GM12878 (cell line): ENCODE measurements at regions not wholly inside any gene's neighbourhood (a gene's known extent, or its start where the extent isn't known, plus 50 kb on each side); places are given as distances from the start of the nearest gene placed in this dataset.

ENCODE experiments used
- ATAC-seq: fragments of 200-7000 bp; cut with Tn5 transposase; 3 replicates; pipeline ENCODE4 v1.9.1; 2020; ENCODE audit warnings: mild to moderate bottlenecking, moderate library complexity
- BruUV-seq: library from RNA; stranded (reverse); fragments of 400-500 nt; replicated peaks from 2 replicates; lab custom pipeline; 2021; lab: Mats Ljungman, UMichigan
- CTCF ChIA-PET: fragments of 300-600 bp; sonication (Branson Sonifier 250); formaldehyde crosslinking; extraction: SDS; loops from one replicate; lab custom pipeline; 2021; ENCODE audit warnings: inconsistent platforms; lab: Yijun Ruan, JAX
- POLR2A ChIA-PET: fragments of 350-600 bp; formaldehyde crosslinking; extraction: SDS; loops from one replicate; lab custom pipeline; 2021; ENCODE audit warnings: inconsistent platforms; lab: Charles Lee
- RAD21 ChIA-PET: fragments of 300-600 bp; sonication (Branson Sonifier 250); formaldehyde crosslinking; loops from one replicate; lab custom pipeline; 2023; ENCODE audit warnings: antibody characterized with exemption; ENCODE audit not compliant: unreplicated experiment; lab: Charles Lee
- SMC1A ChIA-PET: fragments of 300-600 bp; sonication (Branson Sonifier 250); formaldehyde crosslinking; loops from one replicate; lab custom pipeline; 2023; ENCODE audit not compliant: unreplicated experiment, uncharacterized antibody; lab: Charles Lee
- DNase-seq: peaks from one replicate; pipeline ENCODE4 v3.0.0-alpha.2; 2011; ENCODE audit warnings: low read depth, low spot score
- FAIRE-seq: peaks from 3 replicates; lab custom pipeline; 2011; peaks lifted over from hg19 to GRCh38; lab: Jason Lieb, UNC
- H2AFZ ChIP-seq: 2 replicates; pipeline ENCODE4 v1.6.0; 2011; ENCODE audit warnings: low read depth, low read length, control low read depth; ENCODE audit not compliant: control insufficient read depth
- H3K27ac ChIP-seq: 2 replicates; pipeline ENCODE4 v1.5.1; 2011; ENCODE audit warnings: control low read depth; ENCODE audit not compliant: control insufficient read depth, insufficient read depth
- H3K27me3 ChIP-seq, 2 experiments: replicated peaks in 1 of 2; 2 replicates each; pipeline versions ENCODE4 v1.6.0 to v1.6.1; 2011; ENCODE audit warnings: low read length in 1 of 2; ENCODE audit not compliant: control insufficient read depth in 2 of 2, insufficient read depth in 2 of 2
- H3K36me3 ChIP-seq, 2 experiments: 2 replicates each; pipeline ENCODE4 v1.5.1; 2011; ENCODE audit warnings: low read length in 1 of 2; ENCODE audit not compliant: control insufficient read depth in 2 of 2, insufficient read depth in 2 of 2
- H3K4me1 ChIP-seq: 2 replicates; pipeline ENCODE4 v1.6.1; 2011; ENCODE audit warnings: mild to moderate bottlenecking, low read length, moderate library complexity, mixed read lengths; ENCODE audit not compliant: control insufficient read depth, insufficient read depth
- H3K4me2 ChIP-seq: 2 replicates; pipeline ENCODE4 v1.6.0; 2011; ENCODE audit warnings: control low read depth; ENCODE audit not compliant: control insufficient read depth, insufficient read depth
- H3K4me3 ChIP-seq: fragments of 200-600 bp; sonication (generic); 2 replicates; pipeline ENCODE4 v1.5.1; 2016
- H3K79me2 ChIP-seq: 2 replicates; pipeline ENCODE4 v1.6.0; 2011; ENCODE audit warnings: low read length; ENCODE audit not compliant: control insufficient read depth, insufficient read depth
- H3K9ac ChIP-seq: 2 replicates; pipeline ENCODE4 v1.8.0; 2011; ENCODE audit warnings: low read length, control low read depth, mixed read lengths; ENCODE audit not compliant: control insufficient read depth, insufficient read depth
- H3K9me3 ChIP-seq: replicated peaks from 3 replicates; pipeline ENCODE4 v1.5.1; 2011; ENCODE audit warnings: mild to moderate bottlenecking, low read length; ENCODE audit not compliant: control insufficient read depth, insufficient read depth
- H4K20me1 ChIP-seq: 2 replicates; pipeline ENCODE4 v1.6.0; 2011; ENCODE audit not compliant: control insufficient read depth, insufficient read depth
- BMI1 ChIP-seq: fragments of 450-650 bp; IDR thresholded peaks from 2 replicates; pipeline ENCODE4 v1.6.1; 2016; ENCODE audit warnings: mild to moderate bottlenecking, moderate library complexity, borderline replicate concordance
- CEBPB ChIP-seq, 2 experiments: fragments of 150-350 bp in 1 of 2; IDR thresholded peaks; 2 replicates each; pipeline ENCODE4 v1.6.1; 2012 to 2014; ENCODE audit warnings: low read depth in 2 of 2, low read length in 2 of 2, borderline replicate concordance in 1 of 2, inconsistent platforms in 1 of 2
- GATAD2B ChIP-seq: fragments of 450-650 bp; conservative IDR thresholded peaks from 2 replicates; pipeline ENCODE4 v1.6.1; 2017; ENCODE audit warnings: low read depth, mild to moderate bottlenecking, moderate library complexity
- IRF3 ChIP-seq: fragments of 450-650 bp; IDR thresholded peaks from 2 replicates; pipeline ENCODE4 v1.6.1; 2014; ENCODE audit warnings: mild to moderate bottlenecking
- PML ChIP-seq: IDR thresholded peaks from 2 replicates; pipeline ENCODE4 v1.6.1; 2012; ENCODE audit warnings: low read length, inconsistent platforms
- WGBS: methylation state at CpG from one replicate; pipeline ENCODE4 v1.1.6; 2016; ENCODE audit warnings: low lambda C conversion rate; ENCODE audit not compliant: insufficient replicate concordance, insufficient coverage; ENCODE audit errors: missing lambda C conversion rate; 5-methylcytosine and 5-hydroxymethylcytosine counted together
- in situ Hi-C: fragments of 300-500 bp; cut with MboI; formaldehyde crosslinking; loops from 9 replicates; pipeline ENCODE4 v1.14.3; 2018; ENCODE audit warnings: mixed read lengths
- intact Hi-C: fragments of 100-400 bp; cut with micrococcal nuclease; formaldehyde crosslinking; loops from one replicate; pipeline ENCODE4 v1.14.2; 2022; ENCODE audit not compliant: unreplicated experiment

GRCh38 chr22:45094825-45095224 is 68.9 kb upstream of the NUP50 start:
- H3K36me3 ChIP-seq: no peaks in the 10 kb centered on the region
- CTCF ChIA-PET: interaction anchor here (0.6 to 2.6 kb wide), 6 partner anchors 14 to 834 kb away, joined by 3 to 15 read pairs (median 3); no protein-coding TSS in a partner anchor
- H3K27me3 ChIP-seq: no peaks in the 10 kb centered on the region; a peak in 2 of 4 replicates
- H3K27ac ChIP-seq: no peak overlapping the region
- POLR2A ChIA-PET: no interaction called here
- no peak overlapping the region for H3K4me3 ChIP-seq
- H2AFZ ChIP-seq: no peak overlapping the region
- no peak overlapping the region for H3K9ac ChIP-seq
- no peaks in the 10 kb centered on the region for H3K4me1 ChIP-seq
- in situ Hi-C loops (loop anchor here (5.0 kb wide), 1 partner anchor 273 kb away; no protein-coding TSS in a partner anchor), intact Hi-C loops (loop anchor here (5.0 kb wide), 1 partner anchor 118 kb away; no protein-coding TSS in a partner anchor)
- RAD21 ChIA-PET: interaction anchor here (1.4 to 3.4 kb wide), 2 partner anchors 273 to 274 kb away, joined by 3 to 14 read pairs; no protein-coding TSS in a partner anchor
- TF ChIP-seq BMI1: no peak
- no peak for TF ChIP-seq PML
- TF ChIP-seq IRF3: no peak
- TF ChIP-seq GATAD2B: no peak
- TF ChIP-seq CEBPB (IDR thresholded peaks at IDR 0.05; ENCODE audit: borderline replicate concordance in 1 of 2, low read depth in 2 of 2, low read length in 2 of 2): no peak
- DNase-seq: no peak
- BruUV-seq: no TSS peak
- no peak for FAIRE-seq
- H4K20me1 ChIP-seq: no peaks in the 10 kb centered on the region
- no peaks in the 10 kb centered on the region for H3K79me2 ChIP-seq
- H3K4me2 ChIP-seq: no peak overlapping the region
- SMC1A ChIA-PET: no interaction called here
- 42% methylated on average over 9 of the region's 9 CpGs for WGBS
- no peak for ATAC-seq
- H3K9me3 ChIP-seq: no peaks in the 10 kb centered on the region; the same call in 2 of the 3 replicates
